NCI-H2196 (cell line): ENCODE measurements at regions not wholly inside any gene's neighbourhood (a gene's known extent, or its start where the extent isn't known, plus 50 kb on each side); places are given as distances from the start of the nearest gene placed in this dataset.

Experiments used
- DNase-seq: peaks from one replicate; lab custom pipeline; 2025; ENCODE audit not compliant: unreplicated experiment; lab: John Stamatoyannopoulos, UW

- no peak for DNase-seq
These were observed 726.5 kb upstream of the RAB6C start for GRCh38 chr2:129252781-129253460.

- no peak for DNase-seq
These were observed 726.0 kb upstream of the RAB6C start for GRCh38 chr2:129253461-129253812.

DNA sequence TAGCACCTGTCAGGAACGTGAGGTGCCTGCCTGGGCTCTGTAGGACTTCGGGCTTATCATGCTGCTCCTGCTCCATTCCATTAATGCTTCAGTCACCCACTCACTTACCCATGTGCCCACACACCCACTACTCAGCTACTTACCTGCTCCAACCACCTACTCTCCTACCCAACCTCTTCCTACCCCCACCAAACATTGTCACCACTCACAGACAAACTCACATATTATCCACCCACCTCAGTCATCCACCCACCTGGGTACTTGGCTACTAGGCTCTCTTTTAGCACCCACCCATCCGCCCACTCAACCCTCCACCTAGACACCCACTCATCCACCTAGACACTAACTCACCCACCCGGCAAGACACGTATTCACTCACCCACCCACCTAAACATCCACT lies 724.7 kb upstream of the RAB6C start:
- no peak for DNase-seq

DNA sequence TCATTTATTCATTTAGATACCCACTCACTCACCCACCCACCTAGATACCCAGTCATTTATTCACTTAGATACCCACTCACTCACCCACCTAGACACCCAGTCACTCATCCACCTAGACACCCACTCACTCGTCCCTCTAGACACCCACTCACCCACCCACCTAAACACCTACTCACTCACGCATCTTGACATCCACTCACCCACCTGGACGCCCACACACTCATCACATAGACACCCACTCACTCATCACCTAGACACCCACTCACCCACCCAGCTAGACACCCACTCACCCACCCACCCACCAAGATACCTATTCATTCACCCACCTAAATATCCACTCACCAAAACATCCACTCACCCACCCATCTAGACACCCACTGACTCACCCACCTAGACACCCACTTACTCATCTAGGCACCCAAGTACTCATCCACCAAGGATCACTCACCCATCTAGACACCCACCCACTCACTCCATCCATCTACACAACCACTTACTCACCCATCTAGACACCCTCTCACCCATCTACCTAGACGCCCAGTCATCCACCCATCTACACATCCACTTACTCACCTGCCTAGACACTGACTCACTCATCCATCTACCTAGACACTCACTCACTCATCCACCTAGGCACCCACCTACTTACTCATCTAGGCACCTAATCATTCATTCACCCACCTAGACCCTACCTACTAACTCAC lies 723.7 kb upstream of the RAB6C start:
- DNase-seq = no peak

- DNase-seq = no peak
These were observed 722.8 kb upstream of the RAB6C start for GRCh38 chr2:129256642-129257041.

- no peak for DNase-seq
These were observed 716.5 kb upstream of the RAB6C start for GRCh38 chr2:129262934-129263333.

- DNase-seq = no peak
These were observed 715.5 kb upstream of the RAB6C start for GRCh38 chr2:129263939-129264338.

- no peak for DNase-seq
These were observed 711.9 kb upstream of the RAB6C start for GRCh38 chr2:129267559-129267958.

DNA sequence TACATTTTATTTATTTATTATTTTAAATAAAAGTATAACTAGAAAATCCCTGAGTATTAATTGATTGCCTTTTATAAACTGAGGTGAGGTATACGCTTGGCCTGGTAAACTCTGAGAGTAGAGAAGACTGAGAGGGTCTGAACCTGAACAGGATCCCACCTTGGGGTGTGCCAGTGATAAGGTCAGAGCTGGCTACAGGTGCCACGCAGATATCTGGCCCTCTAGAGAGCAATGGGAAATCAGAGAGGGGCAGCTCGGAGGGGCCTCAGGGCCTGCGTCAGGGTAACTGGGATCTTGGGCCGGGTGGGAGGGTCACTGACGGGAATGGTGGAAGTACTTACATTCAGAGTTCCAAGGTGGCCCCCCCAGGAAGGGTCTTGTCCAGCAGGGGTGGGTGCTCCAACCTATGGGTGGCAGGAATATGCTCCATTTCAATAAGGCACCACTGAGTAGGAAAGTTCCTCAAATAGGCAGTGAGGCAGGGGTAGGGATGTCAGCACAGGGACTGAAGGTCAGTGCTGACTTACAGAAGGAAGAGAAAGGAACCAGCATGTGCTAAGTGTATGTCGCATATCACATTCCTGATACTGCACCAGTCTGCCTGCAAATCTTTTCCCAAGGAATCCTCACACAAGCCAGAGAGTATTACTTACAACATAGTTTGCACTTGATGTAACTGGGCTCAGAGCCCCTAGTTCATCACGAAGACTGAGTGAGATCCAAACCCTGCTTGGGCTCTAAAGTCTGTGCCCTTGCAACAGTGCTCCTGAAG lies 706.0 kb upstream of the RAB6C start:
- no peak for DNase-seq

- DNase-seq = no peak
These were observed 705.4 kb upstream of the RAB6C start for GRCh38 chr2:129274038-129274415.

- DNase-seq = no peak
These were observed 704.5 kb upstream of the RAB6C start for GRCh38 chr2:129274918-129275317.

- DNase-seq = no peak
These were observed 703.8 kb upstream of the RAB6C start for GRCh38 chr2:129275706-129276105.

DNA sequence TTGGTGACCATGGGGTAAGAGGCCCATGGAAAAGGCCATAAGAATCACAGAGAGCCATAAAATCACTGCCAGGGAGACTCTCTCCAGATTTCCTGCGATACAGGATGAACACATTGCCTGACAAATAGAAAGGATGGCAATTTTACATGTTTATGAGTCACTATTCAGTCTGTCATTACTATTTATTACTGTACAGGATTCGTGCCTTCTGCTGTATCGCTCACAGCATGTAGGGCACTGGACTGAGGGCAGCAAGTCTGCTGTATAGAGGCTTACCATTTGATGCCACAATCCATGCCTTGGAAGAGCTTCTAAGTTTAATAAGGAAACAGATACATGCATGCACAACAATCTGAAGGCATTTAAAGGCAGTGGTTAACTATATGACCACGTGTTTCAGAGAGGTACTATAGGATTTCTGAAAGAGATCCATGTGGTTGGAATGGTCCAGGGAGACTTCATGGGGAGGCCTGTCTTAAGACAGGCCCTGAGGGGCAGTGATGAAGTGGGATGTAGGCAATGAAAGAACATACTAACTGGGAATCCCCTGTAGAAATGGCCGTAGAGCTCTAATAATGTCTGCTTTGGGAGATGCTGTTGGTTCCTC lies 702.4 kb upstream of the RAB6C start:
- no peak for DNase-seq

DNA sequence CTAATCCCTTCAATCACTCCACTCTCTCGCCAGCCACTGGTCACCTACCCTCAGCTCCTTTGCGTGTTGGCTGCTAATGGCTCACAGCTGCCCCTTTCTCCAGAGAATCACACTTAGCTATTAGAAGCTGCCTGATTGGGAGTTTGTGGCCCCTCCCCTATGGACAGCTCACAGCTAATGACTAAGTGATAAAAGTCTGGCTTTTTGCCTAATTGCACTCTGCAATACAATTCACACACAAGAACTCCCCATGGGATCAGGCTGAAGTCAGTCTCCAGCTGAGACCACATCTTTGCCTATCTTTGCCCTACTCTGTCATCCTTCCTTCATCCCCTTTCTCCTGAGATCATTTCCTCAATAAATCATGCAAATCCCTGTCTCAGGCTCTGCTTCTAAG lies 701.9 kb upstream of the RAB6C start:
- DNase-seq = no peak

DNA sequence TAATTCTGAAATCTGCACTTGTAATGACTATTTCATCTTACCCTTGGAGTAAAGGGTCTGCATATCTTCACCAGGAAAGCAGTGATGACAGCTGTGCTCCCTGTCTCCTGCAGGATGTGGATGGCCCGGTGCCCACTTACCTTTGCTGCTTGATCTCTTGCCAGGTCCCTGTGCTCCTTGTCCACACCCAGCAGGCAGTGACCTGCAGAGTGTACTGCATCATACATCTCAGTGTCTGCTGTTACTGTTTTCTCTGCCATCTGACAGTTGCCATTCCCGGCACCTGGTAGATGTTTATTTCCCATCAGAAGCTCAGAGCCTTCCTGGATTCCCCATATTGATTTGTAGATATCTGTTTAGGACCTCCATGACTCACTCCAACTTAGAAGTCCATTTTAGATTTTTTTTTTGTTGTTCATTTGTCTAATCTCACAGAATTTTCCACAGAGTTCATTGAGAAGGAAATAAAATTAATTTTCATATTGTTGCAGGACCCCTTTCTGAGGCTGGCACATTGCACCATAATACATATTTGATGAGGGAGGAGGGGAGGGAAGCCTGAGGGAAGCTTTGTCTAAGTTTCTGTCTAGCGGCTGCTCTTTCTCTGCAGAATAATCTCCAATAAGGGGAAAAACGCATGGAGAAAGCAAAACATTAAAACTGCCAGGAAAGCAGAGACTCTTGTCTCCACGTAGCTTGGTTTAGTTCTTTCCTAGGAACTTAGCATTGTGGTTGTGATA lies 697.5 kb upstream of the RAB6C start:
- DNase-seq = no peak

- DNase-seq = no peak
These were observed 694.5 kb upstream of the RAB6C start for GRCh38 chr2:129285012-129285411.

- no peak for DNase-seq
These were observed 686.1 kb upstream of the RAB6C start for GRCh38 chr2:129293326-129293725.

DNA sequence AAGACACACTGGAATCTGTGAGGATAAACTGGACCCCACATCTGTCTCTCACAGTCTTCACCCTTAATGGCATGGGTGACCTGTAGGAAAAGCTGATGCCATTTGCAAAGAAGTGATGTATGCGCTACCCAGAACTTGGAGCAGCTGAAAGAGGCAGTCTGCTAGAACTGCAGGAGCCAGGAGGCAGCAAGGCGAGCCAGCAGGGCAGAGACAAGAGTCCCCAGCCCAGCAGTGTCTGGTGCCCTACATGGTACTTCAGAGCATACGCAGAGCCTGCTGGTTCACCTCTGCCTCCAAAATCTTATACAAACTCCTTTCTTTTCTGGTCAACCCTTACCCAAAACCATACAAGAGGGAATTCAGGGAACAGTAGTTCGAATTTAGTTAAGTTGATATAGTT lies 683.1 kb upstream of the RAB6C start:
- DNase-seq = no peak

DNA sequence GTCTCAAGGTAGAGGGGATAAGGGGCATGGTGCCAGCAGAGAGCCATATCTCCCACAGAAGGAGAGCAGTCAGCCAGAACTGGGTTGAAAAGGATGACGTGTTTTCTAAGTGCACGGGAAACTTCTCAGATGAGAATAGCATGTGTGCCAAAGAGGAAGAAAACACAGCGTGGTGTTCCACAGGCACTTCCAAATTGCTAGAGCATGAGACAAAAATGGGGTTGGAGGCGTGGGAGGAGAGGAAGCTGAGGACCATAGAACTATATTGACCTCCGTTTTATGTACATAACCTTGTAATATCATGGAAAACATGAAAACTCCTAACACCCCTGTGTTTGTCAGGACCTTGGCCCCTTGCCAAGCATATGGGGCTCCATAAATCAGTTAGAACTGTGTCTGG lies 682.7 kb upstream of the RAB6C start:
- DNase-seq = no peak

GRCh38 chr2:129297430-129297829 lies 682.0 kb upstream of the RAB6C start:
- no peak for DNase-seq

DNA sequence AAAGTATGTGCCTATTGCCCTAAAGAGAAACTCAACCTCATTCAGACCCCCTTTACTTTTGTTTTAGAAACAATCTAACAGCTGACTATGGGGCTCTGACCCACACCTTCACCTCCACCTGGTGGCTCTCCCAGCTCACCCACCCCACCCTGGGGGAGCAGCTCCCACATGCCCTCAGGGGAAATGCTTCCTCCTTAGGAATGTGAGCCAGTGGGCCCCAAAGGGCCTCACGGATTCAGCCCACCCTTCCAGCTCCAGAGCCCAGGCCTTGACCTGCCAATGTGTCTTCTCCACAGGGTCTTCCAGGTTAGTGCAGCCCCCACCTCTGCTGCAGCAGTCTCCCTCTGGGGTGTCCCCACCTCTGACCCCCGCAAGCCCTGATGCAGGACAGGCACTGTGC lies 680.1 kb upstream of the RAB6C start:
- DNase-seq = no peak
